ENCODE measurements at regions not wholly inside any gene's neighbourhood (a gene's known extent, or its start where the extent isn't known, plus 50 kb on each side); places are given as distances from the start of the nearest gene placed in this dataset.

DNA sequence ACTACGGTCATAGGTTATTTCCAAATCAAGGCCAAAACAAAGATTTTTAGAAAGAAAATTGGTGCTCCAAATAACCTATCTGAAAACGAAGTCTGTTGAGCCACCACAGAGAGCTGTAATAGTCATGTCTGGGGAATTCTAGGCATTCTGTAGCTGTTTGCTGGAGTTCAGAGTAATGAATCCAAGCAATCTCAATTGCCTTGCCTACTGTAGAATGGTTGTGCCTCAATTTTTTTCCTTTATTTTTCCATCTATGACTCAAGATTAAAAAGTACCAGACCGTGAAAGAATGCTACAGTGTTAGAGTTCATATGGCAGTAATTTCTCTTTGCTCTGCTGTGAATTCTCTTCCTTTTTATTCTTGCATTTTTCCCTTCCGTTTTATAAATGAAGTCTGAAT, 1007.2 kb upstream of the ALCAM start:
- TF ChIP-seq, protein P1, sequence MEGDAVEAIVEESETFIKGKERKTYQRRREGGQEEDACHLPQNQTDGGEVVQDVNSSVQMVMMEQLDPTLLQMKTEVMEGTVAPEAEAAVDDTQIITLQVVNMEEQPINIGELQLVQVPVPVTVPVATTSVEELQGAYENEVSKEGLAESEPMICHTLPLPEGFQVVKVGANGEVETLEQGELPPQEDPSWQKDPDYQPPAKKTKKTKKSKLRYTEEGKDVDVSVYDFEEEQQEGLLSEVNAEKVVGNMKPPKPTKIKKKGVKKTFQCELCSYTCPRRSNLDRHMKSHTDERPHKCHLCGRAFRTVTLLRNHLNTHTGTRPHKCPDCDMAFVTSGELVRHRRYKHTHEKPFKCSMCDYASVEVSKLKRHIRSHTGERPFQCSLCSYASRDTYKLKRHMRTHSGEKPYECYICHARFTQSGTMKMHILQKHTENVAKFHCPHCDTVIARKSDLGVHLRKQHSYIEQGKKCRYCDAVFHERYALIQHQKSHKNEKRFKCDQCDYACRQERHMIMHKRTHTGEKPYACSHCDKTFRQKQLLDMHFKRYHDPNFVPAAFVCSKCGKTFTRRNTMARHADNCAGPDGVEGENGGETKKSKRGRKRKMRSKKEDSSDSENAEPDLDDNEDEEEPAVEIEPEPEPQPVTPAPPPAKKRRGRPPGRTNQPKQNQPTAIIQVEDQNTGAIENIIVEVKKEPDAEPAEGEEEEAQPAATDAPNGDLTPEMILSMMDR (IDR thresholded peaks at IDR 0.05), result no peak
- TF ChIP-seq POLR2A (IDR thresholded peaks at IDR 0.05), result no peak
